Peyer's patch (tissue), 4 donors: ENCODE measurements at regions not wholly inside any gene's neighbourhood (a gene's known extent, or its start where the extent isn't known, plus 50 kb on each side); places are given as distances from the start of the nearest gene placed in this dataset.

Experiments used
- DNase-seq, 3 donors: peaks; one replicate each; pipeline ENCODE4 v3.0.0-alpha.2; 2017 to 2019
- H3K27ac ChIP-seq, 4 donors: fragments of 200-600 bp; sonication (generic); one replicate each; pipeline ENCODE4 v1.5.1; 2016 to 2019
- H3K27me3 ChIP-seq, 2 donors: fragments of 200-600 bp; sonication (generic); one replicate each; pipeline ENCODE4 v1.5.1; 2019
- H3K36me3 ChIP-seq, 3 donors: fragments of 200-600 bp; sonication (generic); one replicate each; pipeline ENCODE4 v1.5.1; 2016 to 2019
- H3K4me1 ChIP-seq, 4 donors: fragments of 200-600 bp; sonication (generic); one replicate each; pipeline ENCODE4 v1.5.1; 2016 to 2019
- H3K4me3 ChIP-seq, 4 donors: fragments of 200-600 bp; sonication (generic); 1 replicate in 3 of 4; 2 replicates in 1 of 4; pipeline ENCODE4 v1.5.1; 2016 to 2019; ENCODE audit warnings: mild to moderate bottlenecking in 1 of 4
- H3K9me3 ChIP-seq, 4 donors: fragments of 200-600 bp; sonication (generic); one replicate each; pipeline ENCODE4 v1.5.1; 2016 to 2019; ENCODE audit warnings: mild to moderate bottlenecking in 1 of 4
- CTCF ChIP-seq, 6 experiments: fragments of 450-650 bp in 4 of 6; fragments of 200-600 bp in 2 of 6; sonication (generic) in 1 of 6; IDR thresholded peaks; one replicate each; pipeline ENCODE4 v1.5.1; 2017 to 2019; ENCODE audit warnings: antibody characterized with exemption in 6 of 6, mild to moderate bottlenecking in 3 of 6, moderate library complexity in 1 of 6
- POLR2A ChIP-seq, 2 donors: fragments of 450-650 bp; IDR thresholded peaks; one replicate each; pipeline ENCODE4 v1.5.1; 2017; ENCODE audit warnings: antibody characterized with exemption in 2 of 2, mild to moderate bottlenecking in 2 of 2, moderate library complexity in 2 of 2

DNA sequence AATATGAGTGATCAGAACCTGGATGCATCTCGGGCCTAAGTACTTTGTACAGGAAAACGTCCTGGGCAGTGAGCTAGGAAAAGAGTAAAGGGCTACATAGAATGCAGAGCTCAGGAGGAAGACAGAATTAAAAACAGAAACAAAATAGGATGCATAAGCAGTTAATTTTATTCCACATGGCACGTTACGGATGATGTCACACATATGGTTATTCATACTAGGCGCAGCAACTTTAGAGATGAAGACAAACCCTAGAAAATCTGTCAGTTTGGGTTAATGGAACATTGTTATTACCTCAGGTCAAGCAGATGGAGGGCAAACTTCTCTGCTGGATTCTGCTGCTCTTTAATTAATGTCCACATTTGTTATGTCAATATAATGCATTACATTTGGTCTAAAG is 445.4 kb downstream of the ANXA1 start:
- Histone ChIP-seq H3K4me3 (no peak overlapping the region), H3K9me3 (no peaks in the 10 kb centered on the region), H3K36me3 (no peaks in the 10 kb centered on the region), H3K4me1 (no peaks in the 10 kb centered on the region), H3K27me3 (no peaks in the 10 kb centered on the region), H3K27ac (no peak overlapping the region)
- TF ChIP-seq CTCF (IDR thresholded peaks at IDR 0.05) (no peak), POLR2A (IDR thresholded peaks at IDR 0.05) (no peak)
- no peak for DNase-seq

DNA sequence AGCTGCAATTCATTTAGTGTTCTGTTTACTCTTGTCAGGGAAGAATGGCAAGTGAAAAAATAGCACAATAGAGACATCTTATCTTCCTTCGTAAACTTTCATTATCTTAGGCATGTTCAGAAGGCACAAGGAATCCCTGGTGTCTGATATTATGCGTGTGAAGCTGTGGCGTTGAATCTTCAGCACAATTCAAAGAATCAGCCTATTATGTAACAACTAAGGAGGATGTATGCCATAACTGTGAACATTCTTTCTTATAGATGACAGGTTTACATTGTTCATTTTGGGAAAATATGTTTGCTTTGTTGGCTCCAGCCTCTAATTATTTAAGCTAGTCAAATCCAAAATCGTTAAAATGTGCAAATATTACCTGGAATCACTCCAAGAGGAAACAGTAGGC is 446.1 kb downstream of the ANXA1 start:
- Histone ChIP-seq H3K27ac (no peak overlapping the region), H3K36me3 (no peaks in the 10 kb centered on the region), H3K4me1 (no peaks in the 10 kb centered on the region), H3K4me3 (no peak overlapping the region), H3K27me3 (no peaks in the 10 kb centered on the region), H3K9me3 (no peaks in the 10 kb centered on the region)
- TF ChIP-seq POLR2A (IDR thresholded peaks at IDR 0.05) (no peak), CTCF (IDR thresholded peaks at IDR 0.05) (no peak)
- no peak for DNase-seq

- Histone ChIP-seq H3K36me3 (no peaks in the 10 kb centered on the region), H3K27me3 (no peaks in the 10 kb centered on the region), H3K4me3 (no peak overlapping the region), H3K4me1 (no peaks in the 10 kb centered on the region), H3K9me3 (no peaks in the 10 kb centered on the region), H3K27ac (no peak overlapping the region)
- TF ChIP-seq POLR2A (IDR thresholded peaks at IDR 0.05) (no peak), CTCF (IDR thresholded peaks at IDR 0.05) (no peak)
- DNase-seq: no peak
These were observed 457.7 kb downstream of the ANXA1 start for GRCh38 chr9:73609381-73609780.

DNA sequence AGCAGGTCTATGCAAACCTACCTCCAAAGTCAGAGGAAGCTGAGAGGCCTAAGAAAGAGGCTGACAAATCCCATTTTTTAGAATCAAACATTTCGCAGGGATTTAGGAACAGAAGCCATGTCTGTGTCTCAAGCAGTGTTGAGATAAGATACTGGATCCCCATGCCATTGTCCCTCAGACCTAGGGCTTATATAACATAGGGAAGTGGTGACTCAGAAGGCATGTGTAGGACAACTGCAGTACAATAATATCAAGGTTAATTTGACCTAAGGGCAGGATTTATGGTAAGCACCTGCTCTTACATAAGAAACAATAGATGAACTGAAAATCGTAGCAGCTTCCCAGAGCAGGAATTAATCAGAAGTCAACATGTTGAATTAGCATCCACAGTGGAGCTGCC is 459.4 kb downstream of the ANXA1 start:
- Histone ChIP-seq H3K9me3 (no peaks in the 10 kb centered on the region), H3K27ac (no peak overlapping the region), H3K27me3 (no peaks in the 10 kb centered on the region), H3K36me3 (no peaks in the 10 kb centered on the region), H3K4me3 (no peak overlapping the region), H3K4me1 (no peaks in the 10 kb centered on the region)
- DNase-seq: no peak
- TF ChIP-seq CTCF (IDR thresholded peaks at IDR 0.05): no peak
- no peak for TF ChIP-seq POLR2A (IDR thresholded peaks at IDR 0.05)

GRCh38 chr9:73613092-73613701 is 461.5 kb downstream of the ANXA1 start:
- H3K4me1 ChIP-seq: no peaks in the 10 kb centered on the region
- H3K36me3 ChIP-seq: no peaks in the 10 kb centered on the region
- no peak for TF ChIP-seq CTCF (IDR thresholded peaks at IDR 0.05)
- no peaks in the 10 kb centered on the region for H3K9me3 ChIP-seq
- no peak for DNase-seq
- H3K4me3 ChIP-seq: no peak overlapping the region
- H3K27me3 ChIP-seq: no peaks in the 10 kb centered on the region
- no peak overlapping the region for H3K27ac ChIP-seq

DNA sequence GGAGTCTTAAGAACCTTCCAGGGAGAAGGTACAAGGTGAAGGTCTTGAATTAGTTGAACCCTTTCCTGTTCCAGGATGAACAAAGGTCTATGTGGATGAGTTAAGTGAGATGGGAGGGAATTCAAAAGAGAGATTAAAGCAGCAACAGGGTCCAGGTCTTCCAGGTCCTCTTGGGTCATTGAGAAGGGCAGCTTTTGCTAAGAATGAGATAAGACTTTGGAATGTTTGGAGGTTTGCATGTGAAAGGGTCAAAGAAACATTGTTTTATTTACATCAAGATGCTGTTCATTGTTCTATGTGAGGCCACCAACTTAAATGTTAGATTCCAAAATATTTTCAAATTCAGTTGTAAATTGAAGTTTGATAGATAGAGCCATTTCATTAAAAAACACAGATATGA is 463.9 kb downstream of the ANXA1 start:
- no peaks in the 10 kb centered on the region for H3K9me3 ChIP-seq
- no peaks in the 10 kb centered on the region for H3K36me3 ChIP-seq
- no peak overlapping the region for H3K4me3 ChIP-seq
- no peak overlapping the region for H3K27ac ChIP-seq
- TF ChIP-seq POLR2A (IDR thresholded peaks at IDR 0.05) (no peak), CTCF (IDR thresholded peaks at IDR 0.05) (no peak)
- H3K4me1 ChIP-seq: no peaks in the 10 kb centered on the region
- H3K27me3 ChIP-seq: no peaks in the 10 kb centered on the region
- DNase-seq: no peak
